ENCODE measurements at regions not wholly inside any gene's neighbourhood (a gene's known extent, or its start where the extent isn't known, plus 50 kb on each side); places are given as distances from the start of the nearest gene placed in this dataset.

DNA sequence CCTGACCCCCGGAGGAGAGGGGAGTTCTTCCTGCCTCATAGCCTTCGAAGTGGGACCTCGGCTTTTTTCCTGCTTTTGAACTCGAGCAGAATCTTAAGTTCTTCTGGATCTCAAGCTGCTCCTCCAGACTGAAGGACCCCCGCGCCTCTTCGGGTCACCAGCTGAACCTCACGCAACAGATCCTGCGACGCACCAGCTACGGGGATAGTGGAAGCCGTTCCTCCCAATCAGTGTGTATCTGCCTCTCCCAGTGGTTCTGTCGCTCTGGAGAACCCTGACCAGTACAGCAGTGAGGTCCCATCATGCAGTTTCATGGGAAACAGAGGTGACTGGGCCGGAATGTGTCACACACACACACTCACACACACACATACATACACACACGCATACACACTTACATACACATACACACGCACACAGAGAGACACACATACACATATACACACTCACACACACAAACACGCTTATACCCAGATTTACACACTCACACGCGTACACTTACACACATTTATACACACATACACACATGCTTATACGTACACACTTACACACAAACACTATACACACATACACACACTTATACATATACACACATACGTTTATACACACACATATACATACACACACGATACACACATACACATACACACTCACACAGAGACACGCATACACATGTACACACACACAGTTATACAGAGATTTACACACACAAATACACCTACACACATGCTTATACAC is 170.0 kb downstream of the TTLL2 start:
- DNase-seq = no peak

GRCh38 chr6:167495506-167496401 is 170.9 kb downstream of the TTLL2 start:
- DNase-seq = peak; percentile 67

GRCh38 chr6:167496707-167497106 is 171.8 kb downstream of the TTLL2 start:
- no peak for DNase-seq

- DNase-seq = no peak
Measured at GRCh38 chr6:167497428-167498056, 172.7 kb downstream of the TTLL2 start.

- DNase-seq = no peak
Measured at GRCh38 chr6:167499161-167499660, 174.3 kb downstream of the TTLL2 start.

DNA sequence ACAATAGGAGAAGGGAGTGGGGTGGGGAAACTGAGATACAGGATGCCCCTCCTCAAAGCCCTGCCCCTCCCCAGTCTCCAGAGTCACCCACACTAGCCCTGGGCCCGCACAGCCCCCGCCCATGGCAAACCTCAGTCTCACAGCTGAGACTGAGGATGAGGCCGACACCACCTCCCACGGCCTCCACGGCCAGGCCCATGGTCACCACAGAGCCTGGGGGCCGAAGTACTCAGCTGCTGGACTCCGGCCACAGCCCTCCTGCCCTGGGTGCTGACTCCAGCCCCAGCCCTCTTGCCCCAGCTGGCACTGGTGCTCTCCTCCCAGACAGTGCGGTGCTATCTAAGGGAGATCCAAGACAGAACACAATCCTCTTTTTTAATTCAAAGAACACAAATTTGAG is 176.1 kb downstream of the TTLL2 start:
- no peak for DNase-seq

DNA sequence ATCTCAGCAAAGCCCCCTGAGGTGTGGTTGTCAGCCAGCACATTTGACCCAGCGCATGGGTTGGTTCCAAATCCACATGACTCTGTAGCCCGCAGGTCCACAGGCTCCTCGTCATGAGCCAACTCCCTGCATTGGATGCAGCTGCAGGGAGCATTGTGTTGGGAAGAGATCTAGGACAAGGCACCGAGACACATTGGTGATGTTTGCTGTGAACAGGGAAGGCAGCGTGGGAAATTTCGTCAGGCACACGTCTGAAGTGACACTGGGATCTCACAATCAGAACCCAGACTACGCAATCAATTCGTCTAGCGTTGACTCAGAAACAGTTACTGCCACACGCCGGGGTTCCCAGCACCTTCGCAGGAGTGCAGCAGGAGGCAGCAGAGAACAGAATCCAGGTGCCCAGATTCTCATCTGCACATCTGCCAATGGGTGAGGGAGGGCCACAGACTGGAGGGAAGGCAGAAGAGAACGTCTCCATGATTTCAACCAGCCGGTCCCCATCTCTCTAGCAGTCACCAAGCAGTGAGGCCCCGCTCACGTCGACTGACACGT is 177.0 kb downstream of the TTLL2 start:
- no peak for DNase-seq

- no peak for DNase-seq
Measured at GRCh38 chr6:167502471-167502870, 177.6 kb downstream of the TTLL2 start.

- no peak for DNase-seq
Measured at GRCh38 chr6:167504385-167504961, 179.6 kb downstream of the TTLL2 start.

DNA sequence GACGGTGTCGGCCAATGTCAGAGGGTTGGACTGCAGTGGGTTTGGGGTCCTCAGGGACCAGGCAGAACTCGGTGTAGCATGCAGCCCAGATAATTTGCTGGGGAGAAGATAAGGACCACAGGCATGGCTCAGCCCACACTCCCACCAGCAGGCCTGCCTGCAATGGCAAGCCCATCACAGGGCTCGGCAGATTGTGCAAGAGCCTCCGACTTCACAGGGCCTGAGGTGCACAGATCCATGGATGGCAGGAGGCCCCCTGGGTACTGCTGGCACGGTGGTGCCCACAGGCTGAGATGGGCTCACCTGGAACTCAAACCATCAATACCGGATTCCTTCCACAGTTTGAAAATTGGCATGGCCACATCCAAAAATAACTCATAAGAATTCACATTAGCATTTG is 180.3 kb downstream of the TTLL2 start:
- DNase-seq = no peak

- DNase-seq = no peak
Measured at GRCh38 chr6:167505782-167506181, 180.9 kb downstream of the TTLL2 start.

DNA sequence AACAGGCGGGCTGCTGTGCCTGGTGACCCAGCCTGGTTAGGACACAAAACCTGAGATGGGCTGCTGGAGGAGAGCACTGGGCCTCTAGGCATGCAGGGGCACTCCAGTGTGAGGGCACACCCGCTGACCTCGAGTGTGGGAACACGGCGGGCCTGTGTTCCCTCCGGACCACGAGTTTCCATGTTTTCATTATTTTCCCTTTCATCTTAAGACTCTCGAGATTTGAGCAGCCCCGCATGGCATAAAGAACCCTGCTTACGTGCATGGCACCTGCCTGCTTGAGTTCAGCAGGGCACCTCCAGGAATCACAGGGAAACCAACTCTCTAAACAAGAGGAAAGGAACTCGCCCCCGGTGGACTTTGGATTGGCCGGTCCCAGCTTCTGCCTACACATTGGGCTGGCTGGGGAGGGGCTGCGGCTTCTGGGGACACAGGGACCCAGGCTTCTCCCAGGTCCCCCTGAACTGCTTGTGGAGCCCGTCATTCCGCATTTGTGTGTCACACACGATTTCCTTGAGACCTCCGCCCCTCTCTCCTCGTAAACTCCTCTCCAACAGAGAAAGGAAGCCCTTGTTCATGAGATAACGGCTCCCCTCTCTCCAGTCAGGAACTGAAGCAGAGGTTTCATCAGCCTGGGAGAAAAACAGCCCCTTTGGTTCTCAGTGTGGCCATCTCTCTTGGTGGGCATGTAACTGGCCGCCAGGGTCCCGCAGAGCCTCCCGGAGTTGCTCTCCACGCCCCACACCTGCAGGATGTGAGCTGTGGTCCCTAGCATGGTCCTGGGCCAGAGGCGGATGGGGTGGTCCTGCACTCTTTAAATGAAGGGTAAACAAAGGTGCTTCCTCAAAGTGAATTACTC is 181.8 kb downstream of the TTLL2 start:
- DNase-seq = no peak

DNA sequence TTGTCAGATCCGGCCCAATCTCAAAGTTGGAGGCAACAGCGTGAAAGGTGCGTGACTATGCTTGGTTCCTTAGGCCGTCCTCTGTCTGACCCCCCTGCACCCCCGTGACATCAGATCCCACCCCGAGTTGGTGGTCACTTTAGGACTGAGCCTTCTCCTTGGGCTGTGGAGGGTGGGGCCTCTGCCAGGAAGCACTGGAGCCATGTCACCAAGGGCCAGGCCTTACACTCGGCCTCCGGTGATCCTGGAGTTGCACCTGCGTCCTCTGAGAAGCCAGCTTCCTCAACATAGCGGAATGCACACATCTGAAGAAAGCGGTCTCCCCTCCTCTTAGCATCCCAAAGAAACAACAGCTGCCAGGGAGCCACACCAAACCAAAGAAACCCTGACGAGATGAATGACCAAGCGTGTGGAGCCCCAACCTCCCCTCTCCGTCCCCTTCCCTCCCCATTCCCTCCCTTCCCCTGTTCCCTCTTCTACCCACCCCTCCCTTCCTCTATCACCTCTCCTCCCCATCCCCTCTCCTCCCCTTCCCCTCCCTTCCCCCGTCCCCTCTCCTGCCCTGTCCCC is 182.6 kb downstream of the TTLL2 start:
- DNase-seq = no peak

DNA sequence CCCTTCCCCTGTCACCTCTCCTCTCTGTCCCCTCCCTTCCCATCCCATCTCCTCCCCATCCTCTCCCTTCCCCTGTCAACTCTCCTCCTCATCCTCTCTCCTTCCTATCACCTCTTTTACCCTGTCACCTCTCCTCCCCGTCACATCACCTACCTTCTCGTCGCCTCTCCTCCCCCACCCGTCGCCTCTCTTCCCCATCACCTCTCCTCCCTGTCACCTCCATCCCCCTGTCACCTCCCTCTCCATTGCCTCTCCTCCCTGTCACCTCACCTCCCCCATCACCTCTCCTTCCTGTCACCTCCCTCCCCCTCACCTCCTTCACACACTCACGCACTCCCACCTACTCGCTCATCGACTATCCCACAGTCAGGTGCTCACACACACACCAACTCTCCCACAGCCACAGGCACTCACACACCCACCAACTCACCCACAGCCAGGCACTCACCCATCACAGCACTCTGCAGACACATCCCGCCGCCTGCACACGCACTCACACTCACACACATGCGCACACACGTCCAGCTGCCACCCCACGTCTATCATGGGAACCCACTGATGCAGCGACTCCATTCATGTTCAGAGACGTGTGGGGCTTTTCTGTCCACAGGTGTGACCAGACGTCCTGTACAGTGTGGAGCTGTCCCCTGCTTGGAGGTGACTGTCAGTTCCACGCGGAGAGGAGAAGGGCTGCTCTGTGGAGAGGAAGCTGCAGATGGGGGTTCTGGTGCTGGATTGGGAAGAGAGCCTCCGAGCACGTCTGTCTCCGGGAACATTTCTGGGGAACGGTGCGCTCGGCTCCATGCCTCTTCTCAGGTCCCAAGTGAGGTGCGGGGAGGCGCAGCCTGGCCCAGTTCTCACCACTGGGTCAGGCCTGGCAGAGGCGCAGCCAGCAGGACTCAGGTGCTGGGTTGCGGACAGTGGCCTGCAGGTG is 184.3 kb downstream of the TTLL2 start:
- no peak for DNase-seq

DNA sequence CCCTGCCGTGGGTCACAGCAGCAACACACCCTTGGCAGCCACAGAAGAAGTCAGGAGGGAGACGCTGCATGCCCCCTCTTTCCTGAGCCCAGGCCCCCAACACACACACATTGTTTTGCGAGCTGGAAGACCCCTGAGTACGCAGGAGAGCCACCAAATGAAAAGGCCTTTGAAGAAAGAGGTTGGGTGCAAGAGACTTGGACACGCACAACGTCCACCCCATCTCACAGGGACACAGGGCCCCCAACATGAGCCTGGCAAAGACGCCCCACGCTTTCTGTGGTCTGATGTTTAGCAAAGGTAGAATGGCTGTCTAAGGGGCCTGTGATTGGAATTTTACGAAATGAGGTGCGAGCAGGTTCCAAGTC is 185.0 kb downstream of the TTLL2 start:
- DNase-seq = no peak

- no peak for DNase-seq
Measured at GRCh38 chr6:167510648-167511047, 185.8 kb downstream of the TTLL2 start.

DNA sequence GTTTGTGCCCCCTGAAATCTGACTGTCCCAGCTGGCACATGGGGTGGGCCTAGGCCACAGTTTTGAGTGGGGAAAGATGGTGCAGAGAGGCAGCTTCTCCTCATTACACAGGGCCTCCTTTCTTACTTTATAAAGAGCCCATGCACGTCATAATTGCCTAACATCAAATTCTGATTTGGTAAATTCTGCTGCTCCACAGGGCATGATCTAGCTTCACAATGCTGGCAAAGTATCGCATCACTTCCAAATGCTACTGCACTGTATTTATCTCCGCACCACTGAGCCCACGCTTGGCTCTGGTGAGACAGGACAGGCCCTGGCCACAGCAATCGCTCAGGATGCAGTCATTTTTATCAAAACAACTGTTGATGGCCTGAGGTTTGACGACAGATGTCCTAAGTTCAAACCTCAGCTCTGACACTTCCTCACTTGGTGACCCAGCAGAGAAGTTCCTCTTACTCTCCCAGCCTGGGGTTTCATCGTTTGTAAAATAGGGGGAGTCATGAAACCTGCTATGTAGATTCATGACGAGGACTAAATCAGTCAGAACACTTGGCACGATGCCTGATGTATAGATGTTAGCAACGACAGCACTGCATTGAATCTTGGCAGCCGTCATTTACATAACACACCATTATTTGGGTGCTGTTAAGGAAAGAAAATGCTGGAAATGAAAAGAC is 187.9 kb downstream of the TTLL2 start:
- DNase-seq = no peak

- no peak for DNase-seq
Measured at GRCh38 chr6:167513778-167514177, 188.9 kb downstream of the TTLL2 start.

DNA sequence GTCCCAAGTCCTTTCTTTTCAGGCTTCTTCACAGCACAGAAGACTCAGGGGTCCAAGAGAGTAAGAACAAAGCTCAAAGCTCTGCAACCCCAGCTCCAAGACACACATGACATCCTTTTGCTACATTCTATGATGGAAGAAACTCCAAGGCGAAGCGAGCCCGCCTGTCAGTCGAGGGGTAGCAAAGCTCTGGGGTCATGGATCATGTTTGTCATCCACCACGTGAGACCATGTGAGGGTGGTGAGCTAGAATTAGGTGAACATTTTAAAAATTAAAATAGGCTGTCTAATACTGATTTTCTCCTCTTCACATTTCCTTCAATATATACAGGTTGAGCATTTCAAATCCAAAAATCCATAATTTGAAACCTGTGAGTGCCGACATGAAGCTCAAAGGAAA is 189.6 kb downstream of the TTLL2 start:
- no peak for DNase-seq

Data from tongue (tissue), 1 donor.